GM23248 (cell line): ENCODE measurements at regions not wholly inside any gene's neighbourhood (a gene's known extent, or its start where the extent isn't known, plus 50 kb on each side); places are given as distances from the start of the nearest gene placed in this dataset.

Source experiments
- DNase-seq: peaks from one replicate; pipeline ENCODE4 v3.0.0-alpha.2; 2015
- H2AFZ ChIP-seq: fragments of 200-600 bp; sonication (generic); 2 replicates; pipeline ENCODE4 v1.6.1; 2016; ENCODE audit warnings: antibody characterized with exemption
- H3F3A ChIP-seq: fragments of 200-600 bp; sonication (generic); 2 replicates; pipeline ENCODE4 v1.6.1; 2016; ENCODE audit warnings: mild to moderate bottlenecking, antibody characterized with exemption, mixed run types; ENCODE audit not compliant: insufficient read depth
- H3K27ac ChIP-seq: fragments of 200-600 bp; sonication (generic); 2 replicates; pipeline ENCODE4 v1.5.1; 2016; ENCODE audit warnings: mild to moderate bottlenecking
- H3K27me3 ChIP-seq: fragments of 200-600 bp; sonication (generic); replicated peaks from 2 replicates; pipeline ENCODE4 v1.6.1; 2016; ENCODE audit warnings: mild to moderate bottlenecking; ENCODE audit not compliant: insufficient read depth
- H3K36me3 ChIP-seq: fragments of 200-600 bp; sonication (generic); 2 replicates; pipeline ENCODE4 v1.6.1; 2016; ENCODE audit warnings: low read depth, mild to moderate bottlenecking
- H3K4me1 ChIP-seq: fragments of 200-600 bp; sonication (generic); 2 replicates; pipeline ENCODE4 v1.6.1; 2016; ENCODE audit warnings: mild to moderate bottlenecking; ENCODE audit not compliant: insufficient read depth
- H3K4me2 ChIP-seq: fragments of 200-600 bp; sonication (generic); one replicate; pipeline ENCODE4 v1.6.1; 2016; ENCODE audit warnings: mild to moderate bottlenecking; ENCODE audit not compliant: unreplicated experiment
- H3K4me3 ChIP-seq: fragments of 200-600 bp; sonication (generic); 2 replicates; pipeline ENCODE4 v1.5.1; 2016; ENCODE audit warnings: mild to moderate bottlenecking
- H3K79me2 ChIP-seq: fragments of 200-600 bp; sonication (generic); 2 replicates; pipeline ENCODE4 v1.6.1; 2016; ENCODE audit warnings: mild to moderate bottlenecking; ENCODE audit not compliant: insufficient read depth
- H3K9ac ChIP-seq: fragments of 200-600 bp; sonication (generic); 2 replicates; pipeline ENCODE4 v1.6.1; 2016; ENCODE audit warnings: mild to moderate bottlenecking
- H3K9me2 ChIP-seq: fragments of 200-600 bp; sonication (generic); 2 replicates; pipeline ENCODE4 v1.6.1; 2016; ENCODE audit warnings: mixed run types, mild to moderate bottlenecking, moderate library complexity; ENCODE audit not compliant: insufficient read depth
- H3K9me3 ChIP-seq: fragments of 200-600 bp; sonication (generic); one replicate; pipeline ENCODE4 v1.6.1; 2017; ENCODE audit warnings: low read depth
- H4K20me1 ChIP-seq: fragments of 200-600 bp; sonication (generic); 2 replicates; pipeline ENCODE4 v1.6.0; 2016; ENCODE audit not compliant: insufficient read depth
- EZH2 ChIP-seq: fragments of 200-600 bp; sonication (generic); IDR thresholded peaks from 2 replicates; pipeline ENCODE4 v1.6.1; 2018; ENCODE audit warnings: antibody characterized with exemption, mild to moderate bottlenecking; ENCODE audit not compliant: insufficient read depth, poor library complexity, severe bottlenecking
- EZH2phosphoT487 ChIP-seq: fragments of 200-600 bp; sonication (generic); IDR thresholded peaks from 2 replicates; pipeline ENCODE4 v1.6.1; 2018; ENCODE audit warnings: antibody characterized with exemption, moderate library complexity, mild to moderate bottlenecking, low read depth; ENCODE audit not compliant: insufficient read depth
- WGBS, 2 experiments: methylation state at CpG; one replicate each; pipeline ENCODE4 v1.1.6; 2015 to 2017; ENCODE audit warnings: low lambda C conversion rate in 2 of 2, low coverage in 1 of 2; ENCODE audit errors: missing lambda C conversion rate in 2 of 2; 5-methylcytosine and 5-hydroxymethylcytosine counted together
- in situ Hi-C: fragments of 300-500 bp; cut with MboI; formaldehyde crosslinking; loops from 2 replicates; pipeline ENCODE4 v1.15.0; 2020

GRCh38 chr6:63114610-63115211 is 96.6 kb upstream of the FKBP1C start:
- Histone ChIP-seq H3K79me2 (no peaks in the 10 kb centered on the region), H3K4me1 (no peaks in the 10 kb centered on the region), H4K20me1 (no peaks in the 10 kb centered on the region), H3K9ac (no peak overlapping the region), H3K36me3 (no peaks in the 10 kb centered on the region), H3K27ac (no peak overlapping the region), H3K9me2 (no peaks in the 10 kb centered on the region), H2AFZ (no peak overlapping the region), H3F3A (no peaks in the 10 kb centered on the region), H3K9me3 (no peaks in the 10 kb centered on the region), H3K27me3 (no peaks in the 10 kb centered on the region), H3K4me2 (no peak overlapping the region), H3K4me3 (no peak overlapping the region)
- in situ Hi-C loops = no loop called here
- no peak for DNase-seq
- WGBS, 2 experiments = 14 to 20% methylated on average over 2 of the region's 2 CpGs
- TF ChIP-seq EZH2 = no peak
- TF ChIP-seq EZH2phosphoT487 = no peak

- no peaks in the 10 kb centered on the region for H3K9me2 ChIP-seq
- no peaks in the 10 kb centered on the region for H3K36me3 ChIP-seq
- in situ Hi-C loops = no loop called here
- DNase-seq = no peak
- no peaks in the 10 kb centered on the region for H4K20me1 ChIP-seq
- no peak for TF ChIP-seq EZH2phosphoT487
- no peak for TF ChIP-seq EZH2
- no peak overlapping the region for H3K27ac ChIP-seq
- H3K4me2 ChIP-seq = no peak overlapping the region
- H3K9me3 ChIP-seq = no peaks in the 10 kb centered on the region
- H3K4me3 ChIP-seq = no peak overlapping the region
- no peaks in the 10 kb centered on the region for H3K27me3 ChIP-seq
- H3K79me2 ChIP-seq = no peaks in the 10 kb centered on the region
- no peak overlapping the region for H2AFZ ChIP-seq
- H3F3A ChIP-seq = no peaks in the 10 kb centered on the region
- no peaks in the 10 kb centered on the region for H3K4me1 ChIP-seq
- H3K9ac ChIP-seq = no peak overlapping the region
- WGBS, 2 experiments = 2 to 8% methylated on average over 2 of the region's 2 CpGs
Observed at GRCh38 chr6:63121166-63121565, 90.1 kb upstream of the FKBP1C start.

- H3K9ac ChIP-seq = no peak overlapping the region
- DNase-seq = no peak
- no peaks in the 10 kb centered on the region for H3K27me3 ChIP-seq
- TF ChIP-seq EZH2phosphoT487 (no peak), EZH2 (no peak)
- H3K9me3 ChIP-seq = no peaks in the 10 kb centered on the region
- no peaks in the 10 kb centered on the region for H4K20me1 ChIP-seq
- WGBS, 2 experiments = 40 to 43% methylated on average over 3 of the region's 3 CpGs
- H3K4me2 ChIP-seq = no peak overlapping the region
- H3F3A ChIP-seq = no peaks in the 10 kb centered on the region
- H3K4me3 ChIP-seq = no peak overlapping the region
- no peak overlapping the region for H3K27ac ChIP-seq
- in situ Hi-C loops = no loop called here
- no peaks in the 10 kb centered on the region for H3K36me3 ChIP-seq
- H3K4me1 ChIP-seq = no peaks in the 10 kb centered on the region
- no peaks in the 10 kb centered on the region for H3K79me2 ChIP-seq
- H2AFZ ChIP-seq = no peak overlapping the region
- no peaks in the 10 kb centered on the region for H3K9me2 ChIP-seq
Observed at GRCh38 chr6:63140114-63140513, 71.2 kb upstream of the FKBP1C start.

- no peak overlapping the region for H3K9ac ChIP-seq
- no peaks in the 10 kb centered on the region for H3K4me1 ChIP-seq
- WGBS, 2 experiments = 19 to 24% methylated on average over 2 of the region's 2 CpGs
- TF ChIP-seq EZH2phosphoT487 (no peak), EZH2 (no peak)
- H3K27me3 ChIP-seq = no peaks in the 10 kb centered on the region
- no peaks in the 10 kb centered on the region for H3K9me3 ChIP-seq
- H3K36me3 ChIP-seq = no peaks in the 10 kb centered on the region
- H3K27ac ChIP-seq = no peak overlapping the region
- no peak overlapping the region for H3K4me3 ChIP-seq
- H3K4me2 ChIP-seq = no peak overlapping the region
- H3K79me2 ChIP-seq = no peaks in the 10 kb centered on the region
- H4K20me1 ChIP-seq = no peaks in the 10 kb centered on the region
- no peak overlapping the region for H2AFZ ChIP-seq
- no peaks in the 10 kb centered on the region for H3F3A ChIP-seq
- no peak for DNase-seq
- in situ Hi-C loops = no loop called here
- H3K9me2 ChIP-seq = no peaks in the 10 kb centered on the region
Observed at GRCh38 chr6:63140692-63141318, 70.5 kb upstream of the FKBP1C start.
